NCI-H524 treated with DMSO at 0.1 percent for 48 hours (cell line): ENCODE measurements at regions not wholly inside any gene's neighbourhood (a gene's known extent, or its start where the extent isn't known, plus 50 kb on each side); places are given as distances from the start of the nearest gene placed in this dataset.

Source experiments
- DNase-seq: peaks from one replicate; lab custom pipeline; 2025; lab: John Stamatoyannopoulos, UW

DNA sequence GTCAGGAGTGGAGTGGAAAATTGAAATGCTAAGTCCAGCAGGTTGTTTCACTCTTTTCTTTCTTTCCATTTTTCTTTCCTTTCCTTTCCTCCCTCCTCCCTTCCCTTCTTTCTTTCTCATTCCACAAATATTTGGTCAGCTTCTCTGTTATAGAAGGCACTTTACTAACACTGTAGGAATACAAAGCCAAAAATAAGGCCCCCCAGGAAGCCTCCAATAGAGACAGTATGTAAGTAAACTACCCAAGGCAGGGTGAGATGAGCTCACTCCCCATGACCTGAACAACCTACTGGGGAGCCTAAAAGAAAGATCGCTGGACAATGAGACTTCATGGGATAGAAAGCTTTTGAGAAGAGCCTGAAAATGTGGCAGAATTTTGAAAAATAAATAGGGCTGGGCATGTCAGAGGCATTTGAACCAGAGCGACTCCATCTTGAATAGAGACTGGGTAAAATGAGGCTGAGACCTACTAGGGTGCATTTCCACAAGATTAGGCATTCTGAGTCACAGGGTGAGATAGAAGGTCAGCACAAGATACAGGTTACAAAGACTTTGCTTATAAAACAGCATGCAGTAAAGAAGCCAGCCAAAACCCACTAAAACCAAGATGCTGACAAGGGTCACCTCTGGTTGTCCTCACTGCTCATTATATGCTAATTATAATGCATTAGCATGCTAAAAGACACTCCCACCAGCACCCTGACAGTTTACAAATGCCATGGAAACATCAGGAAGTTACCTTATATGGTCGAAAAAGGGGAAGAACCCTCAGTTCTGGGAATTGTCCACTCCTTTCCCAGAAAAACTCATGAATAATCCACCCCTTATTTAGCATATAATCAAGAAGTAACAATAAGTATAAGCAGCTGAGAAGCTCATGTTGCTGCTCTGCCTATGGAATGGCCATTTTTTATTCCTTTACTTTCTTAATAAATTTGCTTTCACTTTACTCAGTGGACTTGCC is 158.9 kb upstream of the EGFLAM start:
- DNase-seq, result no peak

GRCh38 chr5:38094889-38095288 is 163.5 kb upstream of the EGFLAM start:
- no peak for DNase-seq

GRCh38 chr5:38093855-38094254 is 164.5 kb upstream of the EGFLAM start:
- DNase-seq, result no peak

DNA sequence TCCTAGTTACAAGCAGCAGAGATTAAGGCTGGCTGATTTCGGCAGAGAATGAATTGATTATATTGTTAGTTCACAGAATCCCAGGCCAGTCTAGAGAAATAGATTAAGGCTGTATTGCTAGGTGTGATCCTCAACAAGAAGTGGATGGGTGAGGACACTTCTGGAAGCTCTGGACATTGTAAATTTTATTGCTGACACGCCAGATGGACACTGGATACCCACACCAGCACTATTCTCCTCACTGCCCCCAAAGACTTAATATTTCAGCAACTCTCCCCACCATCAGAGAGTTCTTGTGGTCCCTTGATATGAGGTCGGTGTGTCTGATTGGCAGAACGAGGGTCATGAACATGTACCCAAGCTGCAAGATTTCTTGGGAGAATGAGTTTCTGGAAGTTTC is 171.6 kb upstream of the EGFLAM start:
- DNase-seq, result no peak

DNA sequence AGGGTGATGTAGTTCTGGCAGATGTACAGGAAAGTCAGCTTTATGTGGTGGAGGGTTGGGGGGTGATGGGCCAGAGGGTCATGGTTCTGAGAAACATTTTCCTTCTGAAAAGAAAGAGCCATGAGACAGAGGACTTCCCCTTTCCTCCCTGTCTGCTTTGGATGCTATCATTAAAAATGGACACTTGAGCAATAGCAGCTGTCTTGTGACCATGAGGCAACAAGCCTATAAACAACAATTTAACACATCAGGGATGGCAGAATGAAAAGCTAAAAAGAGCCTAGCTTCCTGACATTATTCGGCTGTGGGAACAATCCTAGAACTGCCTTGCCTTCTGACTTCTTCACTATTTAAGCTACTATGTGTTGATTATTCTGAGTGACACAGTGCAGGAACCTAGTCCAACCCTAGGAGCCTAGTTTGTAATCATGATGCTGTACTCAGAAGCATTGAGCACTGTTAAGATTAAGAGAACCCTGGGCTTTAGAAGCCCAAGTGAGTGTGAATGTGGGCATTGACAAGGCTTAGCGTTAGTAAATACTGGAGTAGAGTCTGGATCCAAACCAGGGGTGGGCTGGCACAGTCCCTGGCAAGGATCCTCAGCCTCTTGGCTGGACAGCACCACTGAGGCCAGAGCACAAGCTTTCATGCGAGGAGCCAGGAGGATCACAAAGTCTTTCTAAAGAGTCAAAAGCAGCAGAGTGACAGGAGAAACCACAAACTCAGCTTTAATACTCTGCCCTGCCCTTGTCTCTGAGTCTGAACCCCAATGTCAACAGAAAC is 178.5 kb upstream of the EGFLAM start:
- DNase-seq, result no peak

- no peak for DNase-seq
These were observed 180.2 kb upstream of the EGFLAM start for GRCh38 chr5:38078161-38078560.

DNA sequence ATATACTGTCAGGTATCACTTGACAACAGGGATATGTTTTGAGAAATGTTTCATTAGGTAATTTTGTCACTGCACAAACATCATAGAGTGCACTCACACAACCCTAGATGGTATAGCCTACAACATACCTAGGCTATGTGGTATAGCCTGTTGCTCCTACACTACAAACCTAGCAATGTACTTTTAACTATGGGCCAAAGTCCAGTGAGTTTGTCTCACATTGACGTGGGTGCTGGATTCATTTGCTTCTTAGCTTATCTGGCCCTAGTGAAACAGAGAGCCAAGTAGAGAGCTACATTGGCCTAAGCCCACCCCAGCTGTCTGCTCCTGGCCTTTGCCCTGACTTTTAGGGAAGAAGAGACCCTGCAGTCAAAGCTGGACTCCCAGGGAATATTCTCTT is 180.7 kb upstream of the EGFLAM start:
- DNase-seq, result no peak

GRCh38 chr5:38071831-38072694 is 186.3 kb upstream of the EGFLAM start:
- no peak for DNase-seq

GRCh38 chr5:38070304-38070950 is 187.9 kb upstream of the EGFLAM start:
- DNase-seq, result no peak

DNA sequence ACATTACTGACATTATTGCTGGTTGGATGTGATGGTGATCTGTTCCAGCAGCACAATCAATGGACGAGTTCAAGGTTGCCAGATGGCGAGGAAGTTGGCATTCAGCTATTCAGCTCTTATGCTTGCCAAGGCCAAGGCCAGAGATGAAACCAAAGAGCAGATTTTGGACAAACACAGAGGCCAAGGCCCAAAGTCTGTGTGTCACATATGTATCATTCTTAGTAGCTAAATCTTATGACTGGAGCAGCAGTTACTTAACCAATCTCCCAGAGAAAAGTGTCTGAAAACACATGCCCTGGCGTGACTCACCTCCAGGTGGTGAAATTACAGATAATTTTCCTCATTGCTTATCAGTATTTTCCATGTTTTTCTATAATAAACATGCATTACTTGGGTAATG is 189.0 kb upstream of the EGFLAM start:
- no peak for DNase-seq

- no peak for DNase-seq
These were observed 198.0 kb upstream of the EGFLAM start for GRCh38 chr5:38060354-38060753.

DNA sequence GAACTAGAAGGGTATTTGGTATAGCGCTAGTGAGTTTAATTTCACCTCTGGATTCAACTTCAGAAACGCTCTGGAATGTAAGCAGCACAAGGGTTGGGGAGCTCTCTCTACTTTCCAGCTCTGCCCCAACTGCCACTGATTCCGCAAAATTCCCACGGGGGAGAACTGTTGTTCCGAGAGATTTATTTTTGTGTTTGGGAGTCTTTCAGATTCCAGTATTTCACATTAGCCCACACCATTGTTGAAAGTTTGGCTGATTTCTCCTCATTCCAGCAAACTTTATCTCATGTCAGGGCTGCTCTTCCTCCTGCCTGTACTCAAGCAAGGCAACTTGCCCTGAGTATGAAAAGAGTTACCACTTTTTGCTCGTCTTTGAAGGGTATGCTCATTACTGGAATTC is 198.5 kb upstream of the EGFLAM start:
- DNase-seq, result no peak

DNA sequence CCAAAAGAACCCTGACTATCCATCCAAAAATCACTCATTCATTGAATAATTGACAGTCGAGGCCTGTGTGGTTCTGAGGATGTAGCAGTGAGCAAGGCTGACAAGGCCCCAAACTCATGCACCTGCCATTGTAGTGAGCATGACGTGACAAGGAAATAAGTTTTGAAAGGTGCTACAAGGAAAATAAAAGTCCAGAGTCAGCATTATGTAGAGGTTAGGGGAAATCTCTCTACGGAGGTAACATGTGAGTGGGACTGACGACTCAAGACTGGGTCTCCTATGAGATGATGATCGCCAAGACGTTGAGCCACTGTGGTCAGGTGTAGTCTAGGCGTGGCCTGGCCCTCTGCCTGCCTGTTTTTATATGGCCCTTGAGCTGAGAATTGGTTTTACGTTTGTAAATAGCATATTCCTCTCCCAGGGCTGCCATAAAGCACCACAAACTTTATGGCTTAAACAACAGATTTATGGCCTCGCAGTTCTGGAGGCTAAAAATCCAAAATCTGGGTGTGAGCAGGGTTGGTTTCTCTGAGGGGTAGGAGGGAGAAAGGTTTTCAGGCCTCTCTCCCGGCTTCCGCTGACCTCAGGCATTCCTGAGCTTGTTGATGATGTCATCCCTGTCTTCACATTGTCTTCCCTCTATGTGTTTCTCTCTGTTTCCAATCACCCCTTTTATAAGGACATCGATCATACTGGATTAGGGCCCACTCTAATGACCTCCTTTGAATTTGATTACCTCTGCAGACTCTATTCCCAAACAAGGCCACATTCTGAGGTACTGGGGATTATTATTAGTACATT is 206.4 kb upstream of the EGFLAM start:
- DNase-seq, result no peak

DNA sequence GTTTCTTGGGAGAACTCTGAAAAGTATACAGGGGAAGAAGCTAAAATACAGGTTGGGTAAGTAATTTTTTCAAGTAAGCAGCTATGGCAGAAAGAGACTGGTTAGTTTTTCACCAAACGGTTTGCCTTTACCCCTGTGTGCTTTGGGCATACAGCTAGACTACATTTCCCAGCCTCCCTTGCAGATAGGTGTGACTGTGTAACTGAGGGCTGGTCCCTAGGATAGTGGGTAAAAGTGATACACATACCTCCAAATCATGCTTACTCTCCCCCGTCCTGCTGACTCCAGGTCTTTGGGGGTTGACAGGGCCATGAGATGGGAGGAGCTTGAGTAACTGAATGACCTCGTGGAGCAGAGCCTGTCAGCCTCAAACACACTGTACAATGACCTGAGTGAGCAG is 208.6 kb upstream of the GDNF start:
- no peak for DNase-seq

DNA sequence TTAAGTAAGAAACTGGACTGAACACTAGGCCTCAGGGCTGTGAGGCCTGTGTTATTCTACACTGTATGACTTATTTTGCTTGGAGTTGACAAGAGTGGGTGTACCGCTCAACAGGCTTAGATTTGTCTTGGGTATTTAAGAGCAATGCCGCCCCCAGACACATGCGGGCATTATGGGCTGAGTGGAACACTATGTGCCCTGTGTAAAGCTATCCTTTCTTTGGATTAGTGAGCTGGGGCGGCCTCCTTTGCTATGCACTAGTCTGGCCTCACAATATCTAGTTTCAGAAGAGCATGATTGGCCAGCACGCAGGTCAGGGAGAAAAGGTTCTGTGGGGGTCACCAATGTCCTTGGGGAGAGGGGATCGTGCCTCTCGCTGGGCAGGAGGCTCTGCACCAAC is 206.3 kb upstream of the GDNF start:
- DNase-seq, result no peak

DNA sequence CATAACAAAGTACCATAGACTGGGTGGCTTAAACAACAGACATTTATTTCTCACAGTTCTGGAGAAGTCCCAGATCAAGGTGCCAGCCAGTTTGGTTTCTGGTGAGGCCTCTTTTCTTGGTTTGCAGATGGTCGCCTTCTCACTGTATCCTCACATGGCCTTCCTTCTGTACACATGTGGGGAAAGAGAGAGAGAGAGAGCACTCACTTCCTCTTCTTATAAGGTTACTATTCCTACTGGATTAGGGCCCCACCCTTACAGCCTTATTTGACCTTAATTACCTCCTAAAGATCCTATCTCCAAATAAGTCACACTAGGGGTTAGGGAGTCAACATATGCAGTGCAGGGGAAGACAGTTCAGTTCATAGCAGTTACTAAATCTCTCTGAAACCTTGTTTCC is 205.6 kb upstream of the GDNF start:
- no peak for DNase-seq

DNA sequence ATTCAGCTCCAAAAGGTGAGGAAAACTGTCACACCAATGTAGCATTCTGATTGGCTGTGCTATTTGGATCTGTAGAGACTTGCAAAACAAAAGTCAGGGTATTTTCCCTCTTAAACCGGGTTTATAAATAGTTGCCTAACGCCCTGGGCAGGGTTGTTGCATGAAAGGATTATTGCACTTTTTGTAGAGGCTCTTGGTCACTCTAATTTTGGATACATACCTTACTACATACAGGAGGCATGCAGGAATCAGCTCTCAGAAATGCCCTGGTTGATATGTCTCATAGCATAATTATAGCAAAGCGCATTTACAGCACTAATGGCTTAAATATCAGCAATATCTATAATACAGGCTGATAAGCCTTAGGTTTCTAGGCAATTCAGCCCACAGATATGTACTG is 200.0 kb upstream of the GDNF start:
- DNase-seq, result no peak

- no peak for DNase-seq
These were observed 199.2 kb upstream of the GDNF start for GRCh38 chr5:38039091-38039490.

- no peak for DNase-seq
These were observed 196.9 kb upstream of the GDNF start for GRCh38 chr5:38036765-38037164.

DNA sequence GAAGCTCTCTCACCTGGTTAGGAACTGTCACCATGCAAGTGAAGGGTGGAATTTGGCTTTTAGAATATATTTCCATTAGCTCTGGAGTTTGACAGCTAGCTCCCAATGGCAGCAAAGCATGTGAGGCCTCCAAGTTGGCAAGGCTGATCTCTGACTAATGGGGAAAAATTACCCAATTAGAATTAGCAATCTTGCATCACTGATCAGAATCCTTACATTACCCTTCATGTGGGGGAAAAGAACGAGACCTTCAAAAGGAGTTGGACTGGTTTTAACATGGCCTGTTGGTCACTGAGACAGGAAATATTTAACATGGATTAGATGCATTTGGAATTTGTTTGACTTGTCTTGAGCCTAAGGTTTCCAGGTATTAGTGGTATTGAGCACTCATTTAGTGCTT is 192.3 kb upstream of the GDNF start:
- no peak for DNase-seq

GRCh38 chr5:38031304-38031703 is 191.5 kb upstream of the GDNF start:
- no peak for DNase-seq
